ENCODE measurements at regions not wholly inside any gene's neighbourhood (a gene's known extent, or its start where the extent isn't known, plus 50 kb on each side); places are given as distances from the start of the nearest gene placed in this dataset.

GRCh38 chr10:36087006-36088005 is 445.2 kb upstream of the FZD8 start:
- DNase-seq: no peak

GRCh38 chr10:36075196-36075595 is 433.1 kb upstream of the FZD8 start:
- DNase-seq: no peak

GRCh38 chr10:36073796-36074345 is 431.8 kb upstream of the FZD8 start:
- no peak for DNase-seq

GRCh38 chr10:36068542-36068941 is 426.4 kb upstream of the FZD8 start:
- DNase-seq: no peak

- DNase-seq: no peak
Observed at GRCh38 chr10:36067748-36068147, 425.7 kb upstream of the FZD8 start.

GRCh38 chr10:36066850-36067249 is 424.8 kb upstream of the FZD8 start:
- DNase-seq: no peak

- no peak for DNase-seq
Observed at GRCh38 chr10:36066102-36066501, 424.0 kb upstream of the FZD8 start.

GRCh38 chr10:36063396-36063795 is 421.3 kb upstream of the FZD8 start:
- no peak for DNase-seq

GRCh38 chr10:36057731-36058130 is 415.6 kb upstream of the FZD8 start:
- DNase-seq: no peak

- no peak for DNase-seq
Observed at GRCh38 chr10:36057180-36057579, 415.1 kb upstream of the FZD8 start.

- no peak for DNase-seq
Observed at GRCh38 chr10:36053775-36054174, 411.7 kb upstream of the FZD8 start.

- DNase-seq: no peak
Observed at GRCh38 chr10:36053271-36053670, 411.2 kb upstream of the FZD8 start.

GRCh38 chr10:36051500-36051991 is 409.4 kb upstream of the FZD8 start:
- no peak for DNase-seq

GRCh38 chr10:36050763-36051499 is 408.8 kb upstream of the FZD8 start:
- DNase-seq: no peak

GRCh38 chr10:36048780-36049179 is 406.7 kb upstream of the FZD8 start:
- no peak for DNase-seq

GRCh38 chr10:36048236-36048635 is 406.1 kb upstream of the FZD8 start:
- DNase-seq: no peak

GRCh38 chr10:36042135-36042534 is 400.0 kb upstream of the FZD8 start:
- DNase-seq: no peak

GRCh38 chr10:36038316-36038955 is 396.3 kb upstream of the FZD8 start:
- DNase-seq: no peak

- no peak for DNase-seq
Observed at GRCh38 chr10:36036137-36036536, 394.0 kb upstream of the FZD8 start.

- no peak for DNase-seq
Observed at GRCh38 chr10:36033808-36034207, 391.7 kb upstream of the FZD8 start.

GRCh38 chr10:36030516-36030915 is 388.4 kb upstream of the FZD8 start:
- DNase-seq: no peak

GRCh38 chr10:36026656-36027390 is 384.7 kb upstream of the FZD8 start:
- DNase-seq: no peak
